ENCODE measurements at regions not wholly inside any gene's neighbourhood (a gene's known extent, or its start where the extent isn't known, plus 50 kb on each side); places are given as distances from the start of the nearest gene placed in this dataset.

DNA sequence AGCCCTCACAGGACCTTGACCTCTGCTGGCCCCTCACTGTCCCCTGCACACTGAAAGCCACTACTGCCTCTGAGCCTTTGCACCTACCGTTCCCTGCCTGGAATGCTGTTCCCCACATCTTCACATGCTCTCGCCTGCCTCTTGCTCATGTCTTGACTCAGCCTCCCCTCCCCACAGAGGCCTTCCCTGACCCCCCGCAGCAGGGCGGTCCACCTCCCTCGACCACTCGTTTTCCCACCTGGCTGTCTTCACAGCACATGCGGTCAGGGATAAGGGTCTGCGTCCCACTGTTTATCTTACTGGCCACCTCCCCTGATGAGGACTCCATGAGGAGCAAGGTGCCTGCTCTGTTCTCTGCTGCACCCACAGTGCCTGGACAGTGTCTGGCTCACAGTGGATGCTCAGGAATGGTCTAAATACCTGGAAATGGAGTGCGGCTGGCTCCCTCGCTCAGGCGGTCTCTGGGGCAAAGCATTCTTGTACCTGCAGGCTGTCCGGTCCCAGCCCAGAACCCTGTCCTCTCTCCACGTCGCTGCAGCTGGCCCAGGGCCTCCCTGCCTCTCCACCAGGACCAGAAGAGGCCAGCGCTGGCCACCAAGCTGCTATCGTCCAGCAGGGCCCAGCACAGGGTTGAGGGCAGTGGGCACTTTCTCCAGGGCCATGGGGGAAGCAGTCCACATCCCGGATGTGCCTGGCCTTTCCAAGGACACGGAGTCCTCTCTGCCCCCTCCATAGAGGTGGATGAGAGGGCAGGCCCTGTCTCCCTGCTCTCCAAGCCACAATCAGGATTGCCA lies 107.4 kb downstream of the NCOR2 start:
- TF ChIP-seq, protein P1, sequence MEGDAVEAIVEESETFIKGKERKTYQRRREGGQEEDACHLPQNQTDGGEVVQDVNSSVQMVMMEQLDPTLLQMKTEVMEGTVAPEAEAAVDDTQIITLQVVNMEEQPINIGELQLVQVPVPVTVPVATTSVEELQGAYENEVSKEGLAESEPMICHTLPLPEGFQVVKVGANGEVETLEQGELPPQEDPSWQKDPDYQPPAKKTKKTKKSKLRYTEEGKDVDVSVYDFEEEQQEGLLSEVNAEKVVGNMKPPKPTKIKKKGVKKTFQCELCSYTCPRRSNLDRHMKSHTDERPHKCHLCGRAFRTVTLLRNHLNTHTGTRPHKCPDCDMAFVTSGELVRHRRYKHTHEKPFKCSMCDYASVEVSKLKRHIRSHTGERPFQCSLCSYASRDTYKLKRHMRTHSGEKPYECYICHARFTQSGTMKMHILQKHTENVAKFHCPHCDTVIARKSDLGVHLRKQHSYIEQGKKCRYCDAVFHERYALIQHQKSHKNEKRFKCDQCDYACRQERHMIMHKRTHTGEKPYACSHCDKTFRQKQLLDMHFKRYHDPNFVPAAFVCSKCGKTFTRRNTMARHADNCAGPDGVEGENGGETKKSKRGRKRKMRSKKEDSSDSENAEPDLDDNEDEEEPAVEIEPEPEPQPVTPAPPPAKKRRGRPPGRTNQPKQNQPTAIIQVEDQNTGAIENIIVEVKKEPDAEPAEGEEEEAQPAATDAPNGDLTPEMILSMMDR (IDR thresholded peaks at IDR 0.05; ENCODE audit: low read length): no peak
- TF ChIP-seq EZH2 (optimal IDR thresholded peaks at IDR 0.05; ENCODE audit: low read depth, low read length): no peak
- no peak for TF ChIP-seq EZH2phosphoT487 (IDR thresholded peaks at IDR 0.05; ENCODE audit: low read length)
